Brain pericyte (primary cell): ENCODE measurements at regions not wholly inside any gene's neighbourhood (a gene's known extent, or its start where the extent isn't known, plus 50 kb on each side); places are given as distances from the start of the nearest gene placed in this dataset.
"Not testable (repeated sequence)": the region's sequence is repeated elsewhere in the genome, so short reads cannot be mapped to it uniquely, and the experiment has no call there.

Experiments
- DNase-seq: peaks from one replicate; pipeline ENCODE4 v3.0.0-alpha.2; 2012; ENCODE audit warnings: low read depth, low spot score

DNA sequence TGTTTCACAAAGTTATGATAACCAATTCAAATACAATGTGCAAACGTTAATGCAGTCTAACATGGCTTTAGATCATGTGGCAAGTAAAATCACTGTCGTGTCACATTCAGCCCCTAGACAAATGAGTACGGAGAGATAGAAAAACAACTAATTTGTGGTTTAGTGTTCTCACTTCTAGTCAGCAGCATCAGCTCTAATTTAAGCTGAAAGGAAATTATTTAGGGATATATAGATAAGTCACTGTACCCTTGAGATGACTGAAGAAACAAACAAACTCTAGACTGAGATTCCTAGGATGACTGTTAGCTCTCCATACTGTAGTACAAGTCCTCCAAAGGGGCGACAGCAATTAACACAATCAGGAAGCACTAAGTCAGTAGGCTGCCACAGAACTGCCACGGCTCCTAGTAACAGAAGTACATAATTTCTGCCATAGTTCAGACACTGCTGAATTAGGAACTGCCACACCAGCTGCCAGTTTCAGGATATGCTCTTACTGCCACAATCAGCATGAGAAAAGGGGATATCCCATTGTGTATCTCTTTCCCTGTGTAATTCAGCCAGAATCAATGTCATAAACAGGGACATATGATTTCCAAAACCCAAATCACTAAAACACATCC, 150.4 kb upstream of the NEGR1 start:
- no peak for DNase-seq

DNA sequence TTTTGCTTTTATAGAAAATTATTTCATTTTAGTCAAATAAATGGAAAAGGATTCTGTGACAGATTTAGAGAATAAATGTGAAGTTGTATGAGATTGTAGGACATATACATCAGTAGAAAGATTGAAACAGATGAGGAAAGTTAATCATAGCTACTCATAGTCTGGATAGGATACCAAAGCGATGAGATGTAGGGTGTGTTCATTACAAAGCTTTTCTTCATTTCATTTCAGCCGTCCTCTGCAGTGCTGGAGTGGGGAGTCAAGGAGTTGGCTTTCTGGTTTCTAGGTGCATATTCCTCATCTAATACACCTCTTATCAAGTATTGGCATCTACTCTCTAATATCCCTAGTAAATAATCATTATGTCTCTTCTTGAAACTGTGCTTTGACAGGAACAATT, 149.5 kb upstream of the NEGR1 start:
- no peak for DNase-seq

DNA sequence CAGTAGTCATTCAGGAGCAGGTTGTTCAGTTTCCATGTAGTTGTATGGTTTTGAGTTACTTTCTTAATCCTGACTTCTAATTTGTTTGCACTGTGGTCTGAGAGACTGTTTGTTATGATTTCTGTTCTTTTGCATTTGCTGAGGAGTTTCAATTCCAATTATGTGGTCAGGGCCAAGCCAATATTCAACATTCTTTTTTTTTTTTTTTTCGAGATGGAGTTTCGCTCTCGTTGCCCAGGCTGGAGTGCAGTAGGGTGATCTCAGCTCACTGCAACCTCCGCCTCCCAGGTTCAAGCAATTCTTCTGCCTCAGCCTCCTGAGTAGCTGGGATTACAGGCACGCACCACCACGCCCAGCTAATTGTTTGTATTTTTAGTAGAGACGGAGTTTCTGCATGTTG, 145.9 kb upstream of the NEGR1 start:
- not testable (repeated sequence) for DNase-seq

DNA sequence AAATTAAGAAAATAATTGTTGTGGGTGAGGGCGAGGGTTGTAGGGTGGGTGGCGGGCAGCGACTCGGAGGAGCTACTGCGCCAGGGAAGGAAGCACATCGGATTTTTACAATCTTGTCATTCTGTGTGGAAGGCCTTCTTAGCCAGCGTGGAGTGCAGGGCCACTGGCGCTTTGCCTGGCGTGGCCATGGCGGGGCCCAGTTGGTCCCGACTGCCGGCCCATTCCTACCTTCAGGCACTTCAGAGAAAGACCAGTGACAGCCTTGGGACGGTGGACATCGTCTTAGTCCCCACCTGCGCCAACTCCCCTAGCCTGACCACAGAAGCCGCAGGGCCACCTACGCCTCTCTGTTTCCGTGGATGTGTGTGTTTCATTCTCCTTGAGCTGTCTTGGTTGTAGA, 136.9 kb upstream of the NEGR1 start:
- no peak for DNase-seq

DNA sequence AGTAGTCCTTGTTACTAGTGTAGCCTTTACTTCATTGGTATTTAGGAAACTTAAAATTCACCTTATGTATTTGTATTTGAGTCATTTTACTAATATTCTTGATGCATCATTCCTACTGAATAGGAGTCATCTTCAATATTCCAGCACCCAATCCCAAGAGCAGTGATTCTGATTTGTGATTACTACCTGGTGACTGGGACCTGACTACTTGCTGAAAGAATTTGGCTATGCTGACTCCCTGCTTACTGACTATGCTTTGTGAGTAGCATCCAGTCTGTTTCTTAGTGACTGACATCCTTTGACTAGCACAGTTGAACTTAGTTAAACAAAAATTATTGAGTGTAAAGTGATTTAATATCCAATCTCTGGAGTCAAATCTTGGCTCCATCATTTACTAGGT, 129.9 kb upstream of the NEGR1 start:
- no peak for DNase-seq

- no peak for DNase-seq
These were observed 117.5 kb upstream of the NEGR1 start for GRCh38 chr1:72399807-72400206.

DNA sequence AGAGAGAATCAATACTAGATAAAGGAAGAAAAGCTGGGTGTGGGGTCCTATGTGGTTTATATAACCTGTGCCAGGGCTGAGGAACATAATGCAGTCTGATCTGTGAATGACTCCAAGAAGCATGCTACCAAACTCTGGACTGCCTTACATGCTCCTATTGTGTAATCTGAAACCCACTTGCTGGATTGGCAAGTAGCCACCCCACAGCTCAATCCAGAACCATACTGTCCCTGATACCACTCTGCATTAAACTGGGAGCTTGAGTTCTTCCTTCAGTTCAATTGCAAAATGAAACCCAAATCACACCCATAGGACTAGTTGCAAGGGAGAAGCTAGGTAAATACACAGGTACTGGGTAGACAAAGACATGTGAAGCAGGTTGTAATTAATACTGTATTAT, 115.4 kb upstream of the NEGR1 start:
- DNase-seq, result peak; percentile 26

DNA sequence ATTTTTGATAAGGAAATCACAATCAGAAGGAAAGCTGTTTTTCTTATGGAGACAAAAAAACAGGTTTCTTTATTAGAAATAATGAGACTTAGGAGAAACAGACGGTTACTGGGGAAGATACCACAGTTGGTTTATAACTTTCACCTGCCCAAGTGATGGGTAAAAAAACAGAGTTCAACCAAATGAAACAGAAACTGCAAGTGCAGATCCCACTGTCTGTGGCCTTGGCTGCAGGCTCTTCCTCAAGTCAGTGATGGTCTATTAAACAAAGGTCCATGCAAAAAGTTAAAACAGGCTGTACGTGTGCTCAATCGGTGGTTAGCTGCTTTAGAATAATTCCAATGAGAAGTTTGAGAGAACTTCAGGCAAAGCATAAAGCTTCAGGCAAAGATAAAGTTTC, 112.1 kb upstream of the NEGR1 start:
- DNase-seq, result no peak

DNA sequence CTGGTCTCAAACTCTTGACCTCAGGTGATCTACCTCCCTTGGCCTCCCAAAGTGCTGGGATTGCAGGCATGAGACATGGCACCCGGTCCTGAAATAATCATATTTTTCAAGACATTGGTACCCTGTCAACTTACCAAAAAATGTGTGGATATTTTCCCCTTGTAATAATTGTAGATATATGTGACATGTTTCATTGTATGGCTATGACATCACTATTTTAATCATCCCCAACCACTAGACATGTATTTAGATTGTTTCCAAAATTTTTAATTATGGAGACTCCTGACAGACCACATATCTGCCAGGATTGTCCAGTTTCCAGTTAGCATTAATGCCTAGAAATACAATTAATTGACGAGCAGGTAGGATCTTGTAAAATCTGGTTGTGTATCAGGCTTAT, 96.7 kb upstream of the NEGR1 start:
- DNase-seq, result no peak

GRCh38 chr1:72375226-72375625, 92.9 kb upstream of the NEGR1 start:
- no peak for DNase-seq

- DNase-seq, result no peak
These were observed 89.1 kb upstream of the NEGR1 start for GRCh38 chr1:72371259-72372035.

- not testable (repeated sequence) for DNase-seq
These were observed 88.5 kb upstream of the NEGR1 start for GRCh38 chr1:72370836-72371235.

DNA sequence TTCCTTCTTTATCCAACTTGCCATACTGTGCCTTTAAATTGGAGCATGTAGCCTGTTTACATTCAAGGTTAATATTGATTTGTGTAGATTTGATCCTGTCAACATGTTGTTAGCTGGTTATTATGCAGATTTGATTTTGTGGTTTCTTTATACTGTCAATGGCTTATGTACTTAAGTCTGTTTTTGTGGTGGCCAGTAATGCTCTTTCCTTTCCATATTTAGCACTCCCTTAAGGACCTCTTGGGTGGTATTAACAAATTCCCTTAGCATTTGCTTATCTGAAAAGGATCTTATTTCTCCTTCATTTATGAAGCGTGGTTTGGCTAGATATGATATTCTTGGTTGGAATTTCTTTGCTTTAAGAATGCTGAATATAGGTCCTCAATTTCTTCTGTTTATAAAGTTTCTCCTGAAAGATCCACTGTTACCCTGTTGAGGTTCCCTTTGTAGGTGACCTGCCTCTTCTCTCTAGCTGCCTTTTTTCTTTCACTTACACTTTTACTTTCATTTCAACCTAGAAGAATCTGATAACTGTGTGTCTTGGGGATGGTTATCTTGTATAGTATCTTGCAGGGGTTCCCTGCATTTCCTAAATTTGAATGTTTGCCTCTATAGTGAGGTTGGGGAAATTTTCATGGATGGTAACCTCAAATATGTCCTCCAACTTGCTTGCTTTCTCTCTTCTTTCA, 86.9 kb upstream of the NEGR1 start:
- no peak for DNase-seq

DNA sequence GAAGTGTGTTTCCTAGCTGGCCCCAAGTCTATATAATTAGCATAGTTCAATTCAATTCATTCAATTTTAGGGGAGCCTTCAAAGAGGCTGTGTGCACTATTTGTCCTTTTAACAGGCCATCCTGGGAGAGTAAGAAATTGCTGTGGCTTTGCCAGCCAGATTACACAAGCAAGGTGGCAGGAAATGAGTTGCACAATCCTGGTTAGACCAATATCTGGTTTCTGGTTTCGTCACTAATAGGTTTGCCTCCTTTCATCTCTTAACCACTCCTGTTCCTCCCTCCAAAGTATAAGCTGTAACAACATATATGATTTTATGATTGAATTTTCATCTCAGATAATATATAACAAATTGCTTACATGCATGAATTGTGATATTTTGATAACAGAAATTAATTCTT, 84.1 kb upstream of the NEGR1 start:
- DNase-seq, result no peak

DNA sequence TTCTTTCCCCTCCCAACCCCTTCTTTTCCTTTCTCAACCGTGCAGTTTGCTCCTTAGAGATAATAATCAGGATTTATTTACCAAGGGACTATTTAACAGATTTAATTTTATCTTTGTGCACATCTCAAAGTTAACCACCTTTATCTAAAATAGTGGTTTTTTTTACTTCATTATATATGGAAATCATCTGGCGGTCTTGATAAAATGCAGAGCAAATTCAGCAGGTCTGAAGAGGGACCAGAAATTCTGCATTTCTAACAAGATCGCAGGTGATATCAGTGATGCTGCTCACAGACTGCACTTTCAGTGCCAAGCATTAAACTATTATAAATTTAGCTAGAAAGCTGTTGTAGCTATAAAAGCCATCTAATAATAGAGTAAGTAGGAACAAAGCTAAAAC, 83.4 kb upstream of the NEGR1 start:
- no peak for DNase-seq

DNA sequence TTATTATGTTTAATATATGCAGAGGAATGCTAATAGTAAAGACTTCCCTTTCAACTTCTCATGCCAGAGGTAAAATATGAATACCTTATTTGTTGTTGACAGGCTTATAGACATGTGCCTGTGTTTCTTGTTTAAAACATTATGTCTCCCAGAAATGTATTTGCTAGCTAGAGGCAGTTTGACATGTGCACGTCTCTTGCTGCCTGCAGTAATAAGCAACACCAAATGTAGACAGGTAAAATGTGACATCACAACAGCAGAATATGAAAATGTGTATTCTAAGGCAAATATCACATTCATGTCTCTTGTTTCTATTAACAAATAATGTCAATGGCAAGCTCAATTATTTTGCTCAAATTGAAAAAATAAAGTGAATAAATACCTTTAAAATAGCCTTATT, 80.2 kb upstream of the NEGR1 start:
- DNase-seq, result no peak

DNA sequence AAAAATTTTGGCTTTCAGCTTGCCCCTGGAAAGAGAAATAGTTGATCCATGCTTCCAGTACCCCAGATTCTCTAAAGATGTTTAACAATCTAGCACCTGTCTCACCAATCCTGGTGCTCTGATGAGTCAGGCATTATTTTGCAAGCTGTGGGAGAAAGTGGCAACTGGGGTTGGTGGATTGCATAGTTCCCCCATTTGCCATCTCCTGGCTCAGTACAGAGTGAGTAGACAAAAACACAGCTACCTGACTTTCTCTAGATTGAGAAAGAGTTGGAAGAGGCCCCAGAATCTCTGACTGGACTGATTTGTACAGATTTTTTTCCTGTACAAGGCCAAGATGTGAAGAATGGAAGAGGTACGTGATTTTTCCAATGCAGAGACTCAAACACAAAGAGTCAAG, 75.1 kb upstream of the NEGR1 start:
- DNase-seq, result no peak

DNA sequence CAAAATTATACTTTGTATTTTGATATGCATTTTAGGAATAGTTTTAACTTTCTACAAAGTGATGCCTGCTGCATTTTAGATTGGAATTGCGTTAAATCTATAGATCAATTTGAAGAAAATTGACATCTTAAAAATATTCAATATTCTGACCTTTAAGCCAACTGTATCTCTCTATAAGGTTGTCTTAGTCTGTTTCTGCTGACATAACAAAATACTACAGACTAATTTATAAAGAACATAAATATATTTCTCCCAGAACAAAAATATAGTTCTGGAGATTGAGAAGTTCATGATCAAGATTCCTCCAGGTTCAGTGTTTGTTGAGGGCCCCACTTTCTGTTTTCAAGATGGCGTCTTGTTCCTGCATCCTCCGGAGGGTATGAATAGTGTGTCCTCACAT, 73.6 kb upstream of the NEGR1 start:
- DNase-seq, result no peak

DNA sequence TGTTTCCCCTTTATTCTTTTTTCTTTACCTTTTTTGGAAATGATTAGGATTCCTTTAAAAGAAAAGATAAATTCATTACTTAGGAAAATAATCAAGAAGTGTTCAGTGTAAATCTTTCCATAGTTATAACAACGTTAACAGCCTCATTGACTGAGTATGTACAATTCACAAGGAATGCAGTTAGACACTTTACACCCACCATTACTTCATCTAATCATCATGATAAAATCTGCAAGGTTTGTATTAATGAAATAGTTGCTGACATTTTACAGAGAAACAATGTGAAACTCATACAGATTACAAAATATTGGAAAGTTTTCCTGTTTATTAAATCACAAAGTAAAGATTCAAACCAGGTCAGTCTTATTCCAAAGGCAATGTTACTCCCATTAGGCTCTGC, 59.3 kb upstream of the NEGR1 start:
- DNase-seq, result no peak

DNA sequence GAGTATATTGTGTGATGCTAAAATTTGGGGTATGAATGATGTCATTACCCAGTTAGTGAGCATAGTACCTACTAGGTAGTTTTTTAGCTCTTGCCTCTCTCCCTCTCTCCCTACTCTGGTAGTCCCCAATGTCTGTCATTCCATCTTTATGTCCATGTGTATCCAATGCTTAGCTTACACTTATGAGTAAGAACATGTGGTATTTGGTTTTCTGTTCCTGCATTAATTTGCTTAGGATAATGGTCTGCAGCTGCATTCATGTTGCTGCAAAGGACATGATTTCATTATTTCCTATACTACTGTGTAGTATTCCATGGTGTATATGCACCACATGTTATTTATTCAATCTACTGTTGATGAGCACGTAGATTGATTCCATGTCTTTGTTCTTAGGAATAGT, 54.4 kb upstream of the NEGR1 start:
- no peak for DNase-seq
